Right atrium auricular region (tissue), 2 donors: ENCODE measurements at regions not wholly inside any gene's neighbourhood (a gene's known extent, or its start where the extent isn't known, plus 50 kb on each side); places are given as distances from the start of the nearest gene placed in this dataset.
"Not testable (repeated sequence)": the region's sequence is repeated elsewhere in the genome, so short reads cannot be mapped to it uniquely, and the experiment has no call there.

Experiments used
- DNase-seq: peaks from one replicate; pipeline ENCODE4 v3.0.0-alpha.2; 2019; ENCODE audit warnings: low spot score
- H3K27ac ChIP-seq, 2 donors: fragments of 200-600 bp; sonication (generic); 1 replicate in 1 of 2; 2 replicates in 1 of 2; pipeline ENCODE4 v1.5.1; 2016 to 2019
- H3K27me3 ChIP-seq, 2 donors: fragments of 200-600 bp; sonication (generic); one replicate each; pipeline versions ENCODE4 v1.5.1 to v1.6.0; 2017 to 2019
- H3K36me3 ChIP-seq: fragments of 200-600 bp; sonication (generic); one replicate; pipeline ENCODE4 v1.5.1; 2016
- H3K4me1 ChIP-seq, 2 donors: fragments of 200-600 bp; sonication (generic); one replicate each; pipeline versions ENCODE4 v1.5.1 to v1.6.0; 2017 to 2019
- H3K4me3 ChIP-seq, 2 donors: fragments of 200-600 bp; sonication (generic); 1 replicate in 1 of 2; 2 replicates in 1 of 2; pipeline ENCODE4 v1.5.1; 2017 to 2019; ENCODE audit warnings: mild to moderate bottlenecking in 1 of 2, moderate library complexity in 1 of 2
- H3K9me3 ChIP-seq, 2 donors: fragments of 200-600 bp; sonication (generic); one replicate each; pipeline ENCODE4 v1.5.1; 2019
- CTCF ChIP-seq, 2 donors: fragments of 200-600 bp; sonication (generic); IDR thresholded peaks; one replicate each; pipeline ENCODE4 v1.5.1; 2019; ENCODE audit warnings: antibody characterized with exemption in 2 of 2

DNA sequence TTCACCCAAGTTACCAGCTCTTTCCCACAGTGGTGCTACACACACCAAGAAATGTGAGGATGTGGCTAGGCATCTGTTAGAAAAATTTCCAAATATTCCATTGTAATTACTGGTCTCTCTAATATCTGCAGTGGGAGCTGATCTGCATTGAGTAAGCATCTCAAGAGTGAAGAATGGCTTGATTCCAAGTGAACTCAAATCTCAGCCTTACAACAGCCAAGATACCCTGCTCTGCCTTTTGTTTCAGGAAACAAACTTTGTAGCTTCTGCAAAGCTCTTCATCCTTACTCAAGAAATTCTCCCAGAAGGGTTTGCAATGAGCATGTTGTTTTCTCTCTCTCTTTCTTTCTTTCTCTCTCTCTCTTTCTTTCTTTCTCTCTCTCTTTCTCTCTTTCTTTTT, 181.1 kb downstream of the FCRL5 start:
- Histone ChIP-seq H3K4me1 (no peaks in the 10 kb centered on the region), H3K36me3 (no peaks in the 10 kb centered on the region), H3K27me3 (no peaks in the 10 kb centered on the region), H3K27ac (no peak overlapping the region), H3K9me3 (no peaks in the 10 kb centered on the region), H3K4me3 (no peak overlapping the region)
- no peak for DNase-seq
- TF ChIP-seq CTCF (IDR thresholded peaks at IDR 0.05) = no peak

- Histone ChIP-seq H3K36me3 (no peaks in the 10 kb centered on the region), H3K9me3 (no peaks in the 10 kb centered on the region), H3K4me3 (no peak overlapping the region), H3K4me1 (no peaks in the 10 kb centered on the region), H3K27ac (no peak overlapping the region), H3K27me3 (no peaks in the 10 kb centered on the region)
- no peak for DNase-seq
- no peak for TF ChIP-seq CTCF (IDR thresholded peaks at IDR 0.05)
These were observed 181.6 kb downstream of the FCRL5 start for GRCh38 chr1:157370698-157371097.

- peak; percentile 73 to 94 for TF ChIP-seq CTCF (IDR thresholded peaks at IDR 0.05)
- H3K9me3 ChIP-seq = no peaks in the 10 kb centered on the region
- no peaks in the 10 kb centered on the region for H3K4me1 ChIP-seq
- peak; percentile 64 for DNase-seq
- no peaks in the 10 kb centered on the region for H3K36me3 ChIP-seq
- H3K27ac ChIP-seq = no peak overlapping the region
- H3K4me3 ChIP-seq = no peak overlapping the region
- no peaks in the 10 kb centered on the region for H3K27me3 ChIP-seq
These were observed 182.3 kb downstream of the FCRL5 start for GRCh38 chr1:157369808-157370521.

DNA sequence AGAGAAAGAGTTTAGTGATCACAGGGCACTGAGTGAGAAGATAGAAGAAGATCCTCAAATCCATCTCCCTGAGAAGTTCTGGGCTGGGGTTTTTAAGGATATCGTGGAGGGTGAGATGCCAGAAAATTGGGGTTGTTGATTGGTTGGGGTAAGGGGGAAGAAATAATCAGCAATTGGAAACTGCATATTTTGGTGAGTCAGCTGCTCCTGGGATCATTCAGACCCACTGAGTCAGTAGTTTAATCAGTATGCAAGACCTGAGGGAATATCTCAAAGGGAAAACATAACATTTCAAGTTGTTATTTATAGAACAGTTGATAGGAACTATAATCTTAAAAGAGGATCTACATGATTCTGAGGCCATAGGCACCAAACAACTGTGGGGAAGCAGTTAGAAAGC, 183.4 kb downstream of the FCRL5 start:
- H3K9me3 ChIP-seq, H3K36me3 ChIP-seq, H3K4me3 ChIP-seq, H3K27me3 ChIP-seq, DNase-seq, H3K27ac ChIP-seq, H3K4me1 ChIP-seq: not testable (repeated sequence)

DNA sequence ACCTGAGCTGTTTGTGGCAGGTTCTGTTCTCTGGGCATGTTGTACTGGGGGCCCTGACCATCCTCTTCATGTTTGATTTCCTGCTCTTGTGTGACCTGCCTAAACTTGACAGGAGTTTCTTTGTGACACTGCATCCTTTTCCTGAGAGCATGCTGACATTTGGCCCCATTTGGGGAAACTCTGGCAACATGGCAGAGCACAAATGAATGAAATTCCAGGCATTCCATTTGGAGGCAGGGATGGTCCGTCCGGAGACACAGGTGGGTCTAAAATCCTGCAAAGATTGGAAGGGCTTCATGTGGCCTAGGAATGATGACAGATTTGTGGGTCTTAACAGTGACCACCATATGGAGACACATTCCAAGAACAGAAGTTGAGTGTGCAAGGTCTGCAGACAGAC, 184.0 kb downstream of the FCRL5 start:
- Histone ChIP-seq H3K27me3 (no peaks in the 10 kb centered on the region), H3K4me1 (no peaks in the 10 kb centered on the region), H3K27ac (no peak overlapping the region), H3K9me3 (no peaks in the 10 kb centered on the region), H3K4me3 (no peak overlapping the region), H3K36me3 (no peaks in the 10 kb centered on the region)
- no peak for TF ChIP-seq CTCF (IDR thresholded peaks at IDR 0.05)
- DNase-seq = no peak

GRCh38 chr1:157367870-157368269, 184.4 kb downstream of the FCRL5 start:
- no peak overlapping the region for H3K4me3 ChIP-seq
- H3K9me3 ChIP-seq = no peaks in the 10 kb centered on the region
- H3K4me1 ChIP-seq = no peaks in the 10 kb centered on the region
- no peak for DNase-seq
- no peak overlapping the region for H3K27ac ChIP-seq
- no peaks in the 10 kb centered on the region for H3K36me3 ChIP-seq
- no peak for TF ChIP-seq CTCF (IDR thresholded peaks at IDR 0.05)
- no peaks in the 10 kb centered on the region for H3K27me3 ChIP-seq
